Thoracic aorta (tissue), 2 donors: ENCODE measurements at regions not wholly inside any gene's neighbourhood (a gene's known extent, or its start where the extent isn't known, plus 50 kb on each side); places are given as distances from the start of the nearest gene placed in this dataset.

Experiments used
- ATAC-seq: fragments of 150-250 bp; one replicate; pipeline ENCODE4 v1.8.0; 2017; ENCODE audit warnings: low read depth; ENCODE audit not compliant: insufficient number of reproducible peaks, low FRiP score
- DNase-seq: peaks from one replicate; pipeline ENCODE4 v3.0.0-alpha.2; 2020; ENCODE audit warnings: low spot score
- H3K27ac ChIP-seq, 2 donors: fragments of 200-600 bp; sonication (generic); 1 replicate in 1 of 2; 2 replicates in 1 of 2; pipeline ENCODE4 v1.5.1; 2016; ENCODE audit warnings: mild to moderate bottlenecking in 2 of 2, moderate library complexity in 2 of 2
- H3K27me3 ChIP-seq: fragments of 200-600 bp; sonication (generic); replicated peaks from 2 replicates; pipeline ENCODE4 v1.6.0; 2016; ENCODE audit warnings: mild to moderate bottlenecking; ENCODE audit not compliant: insufficient read depth
- H3K36me3 ChIP-seq: fragments of 200-600 bp; sonication (generic); one replicate; pipeline ENCODE4 v1.5.1; 2016
- H3K4me1 ChIP-seq, 2 donors: fragments of 200-600 bp; sonication (generic); 1 replicate in 1 of 2; 2 replicates in 1 of 2; pipeline versions ENCODE4 v1.5.1 to v1.6.0; 2016; ENCODE audit warnings: low read depth in 2 of 2, mild to moderate bottlenecking in 1 of 2; ENCODE audit not compliant: control insufficient read depth in 1 of 2
- H3K4me3 ChIP-seq: fragments of 200-600 bp; sonication (generic); 2 replicates; pipeline ENCODE4 v1.5.1; 2016; ENCODE audit warnings: mild to moderate bottlenecking
- H3K9me3 ChIP-seq: fragments of 200-600 bp; sonication (generic); 2 replicates; pipeline ENCODE4 v1.5.1; 2016
- CTCF ChIP-seq: fragments of 200-600 bp; sonication (generic); IDR thresholded peaks from one replicate; pipeline ENCODE4 v1.5.1; 2019; ENCODE audit warnings: antibody characterized with exemption

GRCh38 chr2:56715683-56716082, 531.9 kb downstream of the CCDC85A start:
- Histone ChIP-seq H3K27ac (no peak overlapping the region), H3K9me3 (no peaks in the 10 kb centered on the region), H3K4me1 (no peaks in the 10 kb centered on the region), H3K36me3 (no peaks in the 10 kb centered on the region), H3K4me3 (no peak overlapping the region), H3K27me3 (no peaks in the 10 kb centered on the region)
- no peak for ATAC-seq
- DNase-seq: no peak
- TF ChIP-seq CTCF: no peak

- Histone ChIP-seq H3K27ac (no peak overlapping the region), H3K4me3 (no peak overlapping the region), H3K36me3 (no peaks in the 10 kb centered on the region), H3K27me3 (no peaks in the 10 kb centered on the region), H3K9me3 (no peaks in the 10 kb centered on the region), H3K4me1 (no peaks in the 10 kb centered on the region)
- ATAC-seq: no peak
- TF ChIP-seq CTCF: no peak
- no peak for DNase-seq
Measured at GRCh38 chr2:56718413-56718812, 534.6 kb downstream of the CCDC85A start.

- TF ChIP-seq CTCF: no peak
- H3K4me3 ChIP-seq: no peak overlapping the region
- DNase-seq (no peak), ATAC-seq (no peak)
- H3K27ac ChIP-seq: no peak overlapping the region
- H3K9me3 ChIP-seq: peaks cover 13% of the 10 kb centered on the region
- no peaks in the 10 kb centered on the region for H3K4me1 ChIP-seq
- no peaks in the 10 kb centered on the region for H3K36me3 ChIP-seq
- H3K27me3 ChIP-seq: no peaks in the 10 kb centered on the region
Measured at GRCh38 chr2:56729212-56729611, 545.4 kb downstream of the CCDC85A start.

GRCh38 chr2:56732946-56733345, 549.2 kb downstream of the CCDC85A start:
- Histone ChIP-seq H3K27me3 (no peaks in the 10 kb centered on the region), H3K36me3 (no peaks in the 10 kb centered on the region), H3K4me1 (no peaks in the 10 kb centered on the region), H3K4me3 (no peak overlapping the region), H3K9me3 (no peaks in the 10 kb centered on the region), H3K27ac (no peak overlapping the region)
- TF ChIP-seq CTCF: no peak
- DNase-seq (no peak), ATAC-seq (no peak)

GRCh38 chr2:56739413-56739812, 555.6 kb downstream of the CCDC85A start:
- ATAC-seq: no peak
- no peak overlapping the region for H3K4me3 ChIP-seq
- DNase-seq: no peak
- no peaks in the 10 kb centered on the region for H3K27me3 ChIP-seq
- H3K4me1 ChIP-seq: peaks cover 0 to 7% of the 10 kb centered on the region in 2 donors
- H3K9me3 ChIP-seq: no peaks in the 10 kb centered on the region
- H3K36me3 ChIP-seq: no peaks in the 10 kb centered on the region
- TF ChIP-seq CTCF: no peak
- no peak overlapping the region for H3K27ac ChIP-seq
